Epithelial cell of esophagus (primary cell): ENCODE measurements at regions not wholly inside any gene's neighbourhood (a gene's known extent, or its start where the extent isn't known, plus 50 kb on each side); places are given as distances from the start of the nearest gene placed in this dataset.

ENCODE experiments used
- DNase-seq: peaks from one replicate; pipeline ENCODE4 v3.0.0; 2010; ENCODE audit warnings: low read depth
- H3K4me3 ChIP-seq: 2 replicates; pipeline ENCODE4 v1.5.1; 2011; ENCODE audit warnings: mild to moderate bottlenecking, low read length, control low read depth
- TF ChIP-seq, protein P1 (sequence below): IDR thresholded peaks from 2 replicates; pipeline ENCODE4 v1.5.1; 2011; ENCODE audit warnings: low read depth, mild to moderate bottlenecking, low read length, control low read depth, inconsistent platforms; ENCODE audit not compliant: insufficient read depth; ENCODE audit errors: missing control alignments

DNA sequence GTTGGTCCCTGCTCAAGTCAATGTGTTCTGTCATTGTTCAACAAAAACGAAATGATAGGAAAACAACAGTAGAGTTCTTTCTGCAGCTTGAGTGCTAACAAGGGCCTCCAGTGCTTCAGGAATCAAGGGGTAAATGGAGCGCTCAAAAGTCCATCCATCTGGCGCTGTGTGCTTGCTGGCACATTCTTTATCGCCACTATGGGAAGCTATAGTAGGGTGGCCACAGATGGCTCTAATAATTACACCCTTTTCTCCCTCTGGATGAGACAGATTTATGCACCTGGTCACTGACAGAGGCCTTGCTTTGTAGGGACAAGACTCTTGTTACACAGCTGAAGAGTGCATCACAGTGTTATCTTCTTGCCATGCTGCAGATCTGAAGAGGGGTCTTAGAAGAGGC is 136.0 kb downstream of the GDAP2 start:
- H3K4me3 ChIP-seq = no peak overlapping the region
- no peak for DNase-seq
- TF ChIP-seq, protein P1, sequence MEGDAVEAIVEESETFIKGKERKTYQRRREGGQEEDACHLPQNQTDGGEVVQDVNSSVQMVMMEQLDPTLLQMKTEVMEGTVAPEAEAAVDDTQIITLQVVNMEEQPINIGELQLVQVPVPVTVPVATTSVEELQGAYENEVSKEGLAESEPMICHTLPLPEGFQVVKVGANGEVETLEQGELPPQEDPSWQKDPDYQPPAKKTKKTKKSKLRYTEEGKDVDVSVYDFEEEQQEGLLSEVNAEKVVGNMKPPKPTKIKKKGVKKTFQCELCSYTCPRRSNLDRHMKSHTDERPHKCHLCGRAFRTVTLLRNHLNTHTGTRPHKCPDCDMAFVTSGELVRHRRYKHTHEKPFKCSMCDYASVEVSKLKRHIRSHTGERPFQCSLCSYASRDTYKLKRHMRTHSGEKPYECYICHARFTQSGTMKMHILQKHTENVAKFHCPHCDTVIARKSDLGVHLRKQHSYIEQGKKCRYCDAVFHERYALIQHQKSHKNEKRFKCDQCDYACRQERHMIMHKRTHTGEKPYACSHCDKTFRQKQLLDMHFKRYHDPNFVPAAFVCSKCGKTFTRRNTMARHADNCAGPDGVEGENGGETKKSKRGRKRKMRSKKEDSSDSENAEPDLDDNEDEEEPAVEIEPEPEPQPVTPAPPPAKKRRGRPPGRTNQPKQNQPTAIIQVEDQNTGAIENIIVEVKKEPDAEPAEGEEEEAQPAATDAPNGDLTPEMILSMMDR = no peak

DNA sequence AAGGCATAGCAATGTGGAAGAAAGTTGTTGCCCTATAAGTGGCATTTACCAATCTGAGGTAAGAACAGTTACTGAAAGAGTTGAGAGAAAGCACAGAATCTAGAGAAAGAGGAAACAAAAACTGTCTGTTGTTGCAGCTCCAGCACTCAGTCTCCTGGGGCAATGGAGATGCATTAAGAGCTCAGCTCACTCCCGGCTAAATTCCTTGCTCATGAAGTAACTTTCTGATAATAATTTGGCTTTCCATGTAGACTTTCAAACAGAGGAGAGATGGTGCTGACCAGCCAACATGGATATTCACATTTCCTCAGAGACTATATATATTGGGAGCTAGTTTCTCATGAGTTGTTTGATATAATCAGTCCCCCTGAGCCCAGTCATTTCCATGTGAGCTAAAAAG is 135.3 kb downstream of the GDAP2 start:
- no peak for DNase-seq
- TF ChIP-seq, protein P1 = no peak
- no peak overlapping the region for H3K4me3 ChIP-seq

DNA sequence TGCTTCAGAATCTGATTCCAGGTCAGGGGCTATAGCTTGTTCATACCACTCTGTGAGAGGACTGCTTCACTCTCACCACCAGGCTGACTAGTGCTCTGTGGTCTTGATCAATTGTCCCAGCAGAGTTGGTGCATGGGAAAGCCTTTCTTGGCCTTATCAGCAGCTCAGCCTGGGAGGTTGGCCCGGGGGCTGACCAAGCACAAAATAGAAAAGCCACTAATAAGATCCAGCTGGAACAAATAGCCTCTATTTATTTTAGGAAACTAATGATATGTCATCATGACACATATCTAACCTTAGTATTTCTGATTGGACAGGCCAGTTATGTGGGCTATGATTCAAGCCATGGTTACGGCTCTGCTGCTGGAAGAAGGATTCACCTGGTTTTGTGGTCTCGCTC is 134.2 kb downstream of the GDAP2 start:
- peak; percentile 90 for DNase-seq
- TF ChIP-seq, protein P1 = no peak
- H3K4me3 ChIP-seq = no peak overlapping the region

DNA sequence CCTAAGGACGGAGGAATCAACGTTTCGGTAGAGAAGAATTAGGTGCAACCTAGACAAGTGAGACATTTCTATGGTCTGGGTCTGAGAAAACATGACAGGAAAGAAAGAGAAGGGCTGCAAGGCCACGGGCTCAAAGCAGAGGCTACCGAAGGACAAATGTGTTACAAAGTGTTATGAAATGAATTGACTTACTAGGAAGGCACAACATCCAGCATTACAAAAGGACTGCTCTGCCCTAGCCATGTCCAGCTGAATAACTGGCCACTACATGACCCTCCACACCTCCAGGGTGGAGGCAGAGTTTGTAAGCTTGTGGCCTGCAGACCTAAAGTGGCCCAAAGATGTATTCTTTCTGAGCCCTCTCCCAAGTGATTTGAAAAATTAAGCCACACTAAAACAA is 133.6 kb downstream of the GDAP2 start:
- H3K4me3 ChIP-seq = no peak overlapping the region
- TF ChIP-seq, protein P1 = no peak
- no peak for DNase-seq

DNA sequence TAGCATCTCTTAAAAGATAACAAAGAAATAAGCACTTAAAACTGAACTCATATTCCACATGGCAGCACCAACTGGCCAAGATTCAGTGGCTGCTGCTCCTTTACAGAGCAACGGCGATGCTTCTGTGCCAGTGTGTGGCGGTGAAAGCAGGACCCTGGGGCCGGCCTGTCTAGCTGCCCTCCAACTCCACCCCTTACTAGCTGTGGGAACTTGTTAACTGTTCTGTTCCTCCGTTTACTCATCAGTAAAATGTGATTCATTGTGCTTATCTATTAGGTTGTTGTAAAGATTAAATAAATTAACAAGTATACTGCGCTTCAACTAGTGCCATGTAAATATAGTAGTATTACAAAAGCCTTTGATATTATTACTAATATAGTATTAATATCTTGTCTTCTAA is 133.2 kb downstream of the GDAP2 start:
- H3K4me3 ChIP-seq = no peak overlapping the region
- TF ChIP-seq, protein P1 = no peak
- DNase-seq = peak; percentile 20

DNA sequence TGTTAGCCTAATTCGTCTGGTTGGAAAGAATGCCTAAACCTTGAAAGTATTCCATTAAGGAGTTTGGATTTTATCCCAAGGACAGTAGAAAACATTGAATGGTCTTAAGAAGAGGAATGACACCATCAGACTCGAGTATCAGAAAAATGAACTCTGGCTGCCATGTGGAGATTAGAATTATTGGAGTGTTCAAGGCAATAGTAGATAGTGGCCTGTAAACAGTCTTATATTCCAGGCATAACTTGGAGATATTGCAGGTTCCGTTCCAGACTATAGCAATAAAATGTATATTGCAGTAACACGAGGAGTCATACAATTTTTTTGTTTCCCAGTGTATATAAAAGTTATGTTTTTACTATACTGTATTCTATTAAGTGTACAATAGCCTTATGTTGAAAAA is 130.9 kb downstream of the GDAP2 start:
- DNase-seq = no peak
- TF ChIP-seq, protein P1 = no peak
- H3K4me3 ChIP-seq = no peak overlapping the region

DNA sequence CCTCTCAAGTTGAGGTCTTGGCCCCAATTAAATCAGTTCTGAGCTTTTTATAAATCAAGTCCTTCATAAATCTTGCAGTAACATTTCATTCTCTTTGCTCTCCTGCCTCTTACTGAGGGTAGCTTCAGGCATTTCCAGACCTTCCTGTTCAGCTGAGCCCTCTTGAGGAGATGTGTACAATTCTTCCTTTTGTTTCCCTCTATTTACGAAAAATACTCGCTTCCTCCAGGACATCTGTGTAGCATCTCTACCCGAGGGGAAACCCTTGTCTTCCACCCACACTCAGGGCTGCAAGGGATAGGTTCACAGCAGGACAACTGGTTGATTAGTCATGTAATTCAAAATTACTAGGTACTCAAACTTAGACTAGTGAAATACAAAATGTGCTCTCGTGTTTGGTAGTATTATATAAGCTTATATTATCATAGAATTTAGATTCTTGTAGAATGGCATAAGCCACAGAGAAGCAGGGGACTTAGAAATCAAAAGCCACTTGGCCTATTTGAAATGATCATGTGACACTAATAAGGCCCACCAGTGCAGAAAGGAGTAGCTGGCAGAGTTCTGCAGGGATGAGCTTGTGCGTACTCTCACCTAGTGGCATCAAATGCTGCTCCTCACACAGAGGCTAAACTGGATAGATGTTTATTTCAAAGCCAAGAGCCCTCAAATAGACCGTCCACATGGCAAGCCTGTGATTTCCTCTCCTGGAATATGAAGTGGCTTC is 126.7 kb downstream of the GDAP2 start:
- no peak overlapping the region for H3K4me3 ChIP-seq
- TF ChIP-seq, protein P1 = no peak
- no peak for DNase-seq
